H1 (cell line): ENCODE measurements at regions not wholly inside any gene's neighbourhood (a gene's known extent, or its start where the extent isn't known, plus 50 kb on each side); places are given as distances from the start of the nearest gene placed in this dataset.

Source experiments
- CTCF ChIA-PET: fragments of 300-600 bp; sonication (Branson Sonifier 250); formaldehyde crosslinking; loops from one replicate; lab custom pipeline; 2021; ENCODE audit not compliant: partially characterized antibody; lab: Charles Lee
- POLR2A ChIA-PET: fragments of 300-600 bp; sonication (Branson Sonifier 250); formaldehyde crosslinking; loops from one replicate; lab custom pipeline; 2021; ENCODE audit warnings: inconsistent platforms; ENCODE audit not compliant: partially characterized antibody; lab: Charles Lee
- DNase-seq, 2 experiments: peaks; one replicate each; pipeline versions ENCODE4 v3.0.0 to v3.0.0-alpha.2; 2010 to 2022; ENCODE audit warnings: low spot score in 2 of 2, low read depth in 1 of 2, mixed read lengths in 1 of 2
- FAIRE-seq: peaks from 2 replicates; lab custom pipeline; 2011; peaks lifted over from hg19 to GRCh38; lab: Jason Lieb, UNC
- H2AFZ ChIP-seq: 2 replicates; pipeline ENCODE4 v1.8.1; 2012; ENCODE audit warnings: low read length, inconsistent platforms
- H2AK5ac ChIP-seq: 2 replicates; pipeline ENCODE4 v1.6.1; 2013; ENCODE audit warnings: low read depth, low read length
- H2BK120ac ChIP-seq: replicated peaks from 2 replicates; pipeline ENCODE3; 2013; ENCODE audit warnings: low read depth, low read length, inconsistent platforms
- H2BK12ac ChIP-seq: 2 replicates; pipeline ENCODE4 v1.6.1; 2013; ENCODE audit warnings: low read depth, low read length
- H2BK15ac ChIP-seq: 2 replicates; pipeline ENCODE4 v1.6.1; 2013; ENCODE audit warnings: low read length
- H2BK20ac ChIP-seq: 2 replicates; pipeline ENCODE4 v1.6.1; 2013; ENCODE audit warnings: low read length
- H2BK5ac ChIP-seq: 2 replicates; pipeline ENCODE4 v1.6.1; 2013; ENCODE audit warnings: low read depth, low read length
- H3K14ac ChIP-seq: 2 replicates; pipeline ENCODE4 v1.6.1; 2013; ENCODE audit warnings: inconsistent platforms; ENCODE audit not compliant: insufficient read length
- H3K18ac ChIP-seq: 2 replicates; pipeline ENCODE4 v1.6.1; 2013; ENCODE audit warnings: low read length; ENCODE audit errors: extremely low read depth
- H3K23ac ChIP-seq: 2 replicates; pipeline ENCODE4 v1.6.1; 2013; ENCODE audit warnings: inconsistent platforms; ENCODE audit not compliant: insufficient read length
- H3K23me2 ChIP-seq: 2 replicates; pipeline ENCODE4 v1.6.1; 2013; ENCODE audit warnings: low read depth, low read length
- H3K27ac ChIP-seq: 2 replicates; pipeline ENCODE4 v1.6.1; 2011; ENCODE audit warnings: low read depth, low read length, inconsistent platforms
- H3K27me3 ChIP-seq, 4 experiments: replicated peaks in 1 of 4; 1 replicate in 1 of 4; 2 replicates in 3 of 4; pipeline versions ENCODE4 v1.6.1 to v1.8.1; 2011 to 2013; ENCODE audit warnings: low read length in 3 of 4, mild to moderate bottlenecking in 3 of 4, inconsistent platforms in 2 of 4, mixed read lengths in 2 of 4, moderate library complexity in 1 of 4; ENCODE audit not compliant: control insufficient read depth in 3 of 4, insufficient read depth in 3 of 4; ENCODE audit errors: extremely low read depth in 1 of 4
- H3K36me3 ChIP-seq, 4 experiments: 2 replicates each; pipeline versions ENCODE4 v1.6.1 to v1.8.1; 2011 to 2013; ENCODE audit warnings: mild to moderate bottlenecking in 4 of 4, low read length in 3 of 4, moderate library complexity in 2 of 4, control low read depth in 1 of 4, inconsistent platforms in 1 of 4; ENCODE audit not compliant: insufficient read depth in 4 of 4, control insufficient read depth in 2 of 4
- H3K4ac ChIP-seq: replicated peaks from 2 replicates; pipeline ENCODE3; 2013; ENCODE audit warnings: low read length, low read depth, mixed read lengths, inconsistent platforms; ENCODE audit not compliant: insufficient read length
- H3K4me1 ChIP-seq, 4 experiments: replicated peaks in 1 of 4; 1 replicate in 1 of 4; 2 replicates in 3 of 4; pipeline versions ENCODE4 v1.6.1 to v1.8.1; 2011 to 2013; ENCODE audit warnings: low read length in 3 of 4, inconsistent platforms in 2 of 4, mixed read lengths in 1 of 4; ENCODE audit not compliant: insufficient read depth in 4 of 4, control insufficient read depth in 3 of 4
- H3K4me2 ChIP-seq, 2 experiments: 2 replicates each; pipeline versions ENCODE4 v1.6.1 to v1.8.1; 2011 to 2013; ENCODE audit warnings: low read depth in 2 of 2, low read length in 2 of 2, control low read depth in 1 of 2, inconsistent platforms in 1 of 2, mild to moderate bottlenecking in 1 of 2; ENCODE audit not compliant: insufficient read depth in 1 of 2
- H3K4me3 ChIP-seq, 4 experiments: fragments of 200-600, 300-600 bp in 1 of 4; sonication (generic), shearing (Covaris generic), sonication (Bioruptor Twin) in 1 of 4; 2 replicates each; pipeline versions ENCODE4 v1.5.1 to v1.8.1; 2011 to 2016; ENCODE audit warnings: low read length in 4 of 4, low read depth in 3 of 4, control low read depth in 2 of 4, inconsistent platforms in 2 of 4, mild to moderate bottlenecking in 2 of 4, mixed read lengths in 1 of 4, moderate library complexity in 1 of 4; ENCODE audit not compliant: insufficient read depth in 2 of 4; ENCODE audit errors: extremely low read depth in 1 of 4
- H3K56ac ChIP-seq: replicated peaks from 2 replicates; pipeline ENCODE3; 2013; ENCODE audit warnings: low read depth, mild to moderate bottlenecking, mixed read lengths, low read length, inconsistent platforms; ENCODE audit not compliant: insufficient read length
- H3K79me1 ChIP-seq: 2 replicates; pipeline ENCODE4 v1.6.1; 2013; ENCODE audit warnings: low read depth, low read length, control low read depth
- H3K79me2 ChIP-seq, 2 experiments: 2 replicates each; pipeline versions ENCODE4 v1.6.1 to v1.8.1; 2012 to 2013; ENCODE audit warnings: low read length in 2 of 2, mild to moderate bottlenecking in 2 of 2, inconsistent platforms in 1 of 2; ENCODE audit not compliant: insufficient read depth in 2 of 2, control insufficient read depth in 1 of 2
- H3K9ac ChIP-seq, 4 experiments: replicated peaks in 1 of 4; 1 replicate in 1 of 4; 2 replicates in 3 of 4; pipeline versions ENCODE4 v1.6.1 to v1.8.1; 2011 to 2013; ENCODE audit warnings: low read depth in 3 of 4, low read length in 3 of 4, control low read depth in 2 of 4, mild to moderate bottlenecking in 2 of 4, moderate library complexity in 2 of 4, inconsistent platforms in 1 of 4; ENCODE audit errors: extremely low read depth in 1 of 4
- H3K9me3 ChIP-seq, 2 experiments: 2 replicates each; pipeline versions ENCODE4 v1.6.1 to v1.8.1; 2012 to 2013; ENCODE audit warnings: mild to moderate bottlenecking in 2 of 2, moderate library complexity in 2 of 2, control low read depth in 1 of 2, inconsistent platforms in 1 of 2, low read depth in 1 of 2, low read length in 1 of 2, mixed read lengths in 1 of 2; ENCODE audit not compliant: insufficient read depth in 2 of 2
- H4K20me1 ChIP-seq, 2 experiments: replicated peaks in 1 of 2; 2 replicates each; pipeline versions ENCODE3 to v1.8.1; 2011 to 2013; ENCODE audit warnings: inconsistent platforms in 2 of 2, low read length in 2 of 2, mild to moderate bottlenecking in 1 of 2; ENCODE audit not compliant: insufficient read depth in 2 of 2, control insufficient read depth in 1 of 2
- H4K5ac ChIP-seq: 2 replicates; pipeline ENCODE4 v1.6.1; 2013; ENCODE audit warnings: low read length, low read depth, mixed read lengths, inconsistent platforms; ENCODE audit not compliant: insufficient read length
- H4K8ac ChIP-seq: 2 replicates; pipeline ENCODE4 v1.8.0; 2013; ENCODE audit warnings: mild to moderate bottlenecking, moderate library complexity, low read length, inconsistent platforms; ENCODE audit not compliant: insufficient read depth; ENCODE audit errors: extremely low read depth
- H4K91ac ChIP-seq: replicated peaks from 2 replicates; pipeline ENCODE3; 2013; ENCODE audit warnings: low read length, mixed read lengths, inconsistent platforms; ENCODE audit not compliant: insufficient read length
- CTBP2 ChIP-seq: IDR thresholded peaks from 2 replicates; pipeline ENCODE4 v1.7.0; 2011; ENCODE audit warnings: borderline replicate concordance, mild to moderate bottlenecking, moderate library complexity, mixed read lengths, low read length; ENCODE audit not compliant: insufficient read depth, insufficient read length
- EGR1 ChIP-seq: IDR thresholded peaks from 2 replicates; pipeline ENCODE4 v1.6.1; 2011; ENCODE audit warnings: low read depth, low read length, borderline replicate concordance
- JUN ChIP-seq: IDR thresholded peaks from 2 replicates; pipeline ENCODE4 v1.6.1; 2011; ENCODE audit warnings: low read depth, mild to moderate bottlenecking, improper control_type of control experiment, low read length
- KDM4A ChIP-seq: IDR thresholded peaks from one replicate; pipeline ENCODE4 v1.7.1; 2012; ENCODE audit warnings: low read depth, mild to moderate bottlenecking, moderate library complexity, low read length, inconsistent platforms; ENCODE audit not compliant: severe bottlenecking
- MAFK ChIP-seq: IDR thresholded peaks from 2 replicates; pipeline ENCODE4 v1.6.1; 2012; ENCODE audit warnings: low read depth, mild to moderate bottlenecking, improper control_type of control experiment, low read length
- RBBP5 ChIP-seq: IDR thresholded peaks from 2 replicates; pipeline ENCODE4 v1.7.1; 2012; ENCODE audit warnings: low read depth, mild to moderate bottlenecking, inconsistent platforms, low read length, moderate library complexity, borderline replicate concordance
- SIX5 ChIP-seq: IDR thresholded peaks from 2 replicates; pipeline ENCODE4 v1.6.1; 2011; ENCODE audit warnings: mild to moderate bottlenecking, low read depth, low read length
- SRF ChIP-seq: IDR thresholded peaks from 2 replicates; pipeline ENCODE4 v1.6.1; 2011; ENCODE audit warnings: mild to moderate bottlenecking, low read depth, low read length, moderate library complexity
- TBP ChIP-seq: IDR thresholded peaks from 2 replicates; pipeline ENCODE4 v1.6.1; 2011; ENCODE audit warnings: low read depth, low read length, improper control_type of control experiment
- YY1 ChIP-seq: IDR thresholded peaks from 2 replicates; pipeline ENCODE4 v1.6.1; 2011; ENCODE audit warnings: low read depth, mild to moderate bottlenecking, low read length
- WGBS, 2 experiments: shearing (Covaris generic) in 1 of 2; methylation state at CpG; one replicate each; pipeline versions ENCODE4 v1.1.6 to v1.1.7; 2013 to 2015; ENCODE audit warnings: low lambda C conversion rate in 2 of 2, mixed read lengths in 2 of 2, inconsistent platforms in 1 of 2, low coverage in 1 of 2, missing lambda C conversion rate in 1 of 2; ENCODE audit not compliant: insufficient replicate concordance in 2 of 2, insufficient coverage in 1 of 2, insufficient read length in 1 of 2; ENCODE audit errors: extremely low coverage in 1 of 2, missing lambda C conversion rate in 1 of 2; 5-methylcytosine and 5-hydroxymethylcytosine counted together
- TF ChIP-seq, protein P1 (sequence below): IDR thresholded peaks from 2 replicates; pipeline ENCODE4 v1.6.1; 2011; ENCODE audit warnings: low read depth, mild to moderate bottlenecking, low read length; ENCODE audit not compliant: insufficient read depth
- TF ChIP-seq, protein P2 (sequence below): IDR thresholded peaks from 2 replicates; pipeline ENCODE4 v1.6.1; 2012; ENCODE audit warnings: low read length, inconsistent platforms

DNA sequence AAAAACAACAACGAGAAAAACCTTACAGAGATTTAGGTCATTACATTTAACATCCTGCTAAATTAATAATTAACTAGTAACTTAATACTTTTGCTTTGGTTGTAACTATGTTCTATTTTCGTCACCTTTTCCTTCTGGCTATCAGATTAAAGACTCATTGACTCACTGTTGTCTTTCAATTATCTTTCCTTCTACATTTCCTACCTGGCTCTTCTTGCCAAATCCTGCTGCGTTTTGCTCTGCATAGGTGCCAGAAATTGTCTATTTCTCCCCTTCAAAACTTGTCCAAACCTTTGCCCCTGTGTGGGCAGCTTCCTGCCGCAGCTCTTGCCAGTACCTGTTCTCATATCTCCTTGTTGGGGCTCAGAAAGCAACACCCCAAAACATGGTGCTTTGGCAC is 235.5 kb upstream of the ZNF608 start:
- no peaks in the 10 kb centered on the region for H4K20me1 ChIP-seq
- no peak overlapping the region for H2BK15ac ChIP-seq
- DNase-seq (no peak), FAIRE-seq (no peak)
- H4K8ac ChIP-seq, result no peak overlapping the region
- peak overlapping the region; percentile 70 for H3K4ac ChIP-seq
- H2BK120ac ChIP-seq, result peak overlapping the region; percentile 89
- H3K79me2 ChIP-seq, result no peaks in the 10 kb centered on the region
- peaks cover 16 to 20% of the 10 kb centered on the region in 2 experiments for H3K9me3 ChIP-seq
- H3K4me1 ChIP-seq, result peaks cover 0 to 26% (median 10%) of the 10 kb centered on the region in 4 experiments; a peak in 5 of 7 replicates
- peak overlapping the region; percentile 88 for H2BK12ac ChIP-seq
- no peaks in the 10 kb centered on the region for H3K23me2 ChIP-seq
- peak overlapping the region; percentile 94 for H4K91ac ChIP-seq
- peak overlapping the region; percentile 99 for H2BK20ac ChIP-seq
- no peaks in the 10 kb centered on the region for H3K79me1 ChIP-seq
- no peak overlapping the region for H3K4me3 ChIP-seq
- H3K23ac ChIP-seq, result no peak overlapping the region
- no peak overlapping the region for H3K27ac ChIP-seq
- peaks cover 0 to 9% (median 1%) of the 10 kb centered on the region in 4 experiments; a peak in 4 of 8 replicates for H3K36me3 ChIP-seq
- no peak overlapping the region for H3K9ac ChIP-seq
- no peak overlapping the region for H3K14ac ChIP-seq
- no peak overlapping the region for H4K5ac ChIP-seq
- ChIA-PET CTCF (no interaction called here), POLR2A (no interaction called here)
- peak overlapping the region; percentile 79; the same call in 1 of the 2 replicates for H3K18ac ChIP-seq
- H2AK5ac ChIP-seq, result peak overlapping the region; percentile 45; the same call in 1 of the 2 replicates
- no peak overlapping the region for H3K4me2 ChIP-seq
- H3K27me3 ChIP-seq, result no peaks in the 10 kb centered on the region
- 89% methylated on average over 4 of the region's 4 CpGs; no CpG with 5 or more reads in 1 of the 2 experiments for WGBS, 2 experiments
- no peak overlapping the region for H3K56ac ChIP-seq
- H2BK5ac ChIP-seq, result peak overlapping the region; percentile 86; the same call in 1 of the 2 replicates
- H2AFZ ChIP-seq, result no peak overlapping the region
- TF ChIP-seq, protein P1, sequence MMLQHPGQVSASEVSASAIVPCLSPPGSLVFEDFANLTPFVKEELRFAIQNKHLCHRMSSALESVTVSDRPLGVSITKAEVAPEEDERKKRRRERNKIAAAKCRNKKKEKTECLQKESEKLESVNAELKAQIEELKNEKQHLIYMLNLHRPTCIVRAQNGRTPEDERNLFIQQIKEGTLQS, result no peak
- TF ChIP-seq EGR1 (no peak), SIX5 (no peak), TBP (no peak), SRF (no peak), YY1 (no peak), JUN (no peak), RBBP5 (no peak), KDM4A (no peak), MAFK (no peak), CTBP2 (no peak)
- TF ChIP-seq, protein P2, sequence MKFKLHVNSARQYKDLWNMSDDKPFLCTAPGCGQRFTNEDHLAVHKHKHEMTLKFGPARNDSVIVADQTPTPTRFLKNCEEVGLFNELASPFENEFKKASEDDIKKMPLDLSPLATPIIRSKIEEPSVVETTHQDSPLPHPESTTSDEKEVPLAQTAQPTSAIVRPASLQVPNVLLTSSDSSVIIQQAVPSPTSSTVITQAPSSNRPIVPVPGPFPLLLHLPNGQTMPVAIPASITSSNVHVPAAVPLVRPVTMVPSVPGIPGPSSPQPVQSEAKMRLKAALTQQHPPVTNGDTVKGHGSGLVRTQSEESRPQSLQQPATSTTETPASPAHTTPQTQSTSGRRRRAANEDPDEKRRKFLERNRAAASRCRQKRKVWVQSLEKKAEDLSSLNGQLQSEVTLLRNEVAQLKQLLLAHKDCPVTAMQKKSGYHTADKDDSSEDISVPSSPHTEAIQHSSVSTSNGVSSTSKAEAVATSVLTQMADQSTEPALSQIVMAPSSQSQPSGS, result no peak
